ENCODE measurements at regions not wholly inside any gene's neighbourhood (a gene's known extent, or its start where the extent isn't known, plus 50 kb on each side); places are given as distances from the start of the nearest gene placed in this dataset.

GRCh38 chr9:81264516-81264915 is 424.8 kb downstream of the TLE1 start:
- TF ChIP-seq CTCF (IDR thresholded peaks at IDR 0.05; ENCODE audit: extremely low read depth, missing control alignments) = no peak
- no peak for DNase-seq (ENCODE audit: low spot score)

- DNase-seq (ENCODE audit: low spot score) = no peak
- TF ChIP-seq CTCF (IDR thresholded peaks at IDR 0.05; ENCODE audit: extremely low read depth, missing control alignments) = no peak
Measured at GRCh38 chr9:81259896-81260295, 429.5 kb downstream of the TLE1 start.

- no peak for DNase-seq (ENCODE audit: low spot score)
- no peak for TF ChIP-seq CTCF (IDR thresholded peaks at IDR 0.05; ENCODE audit: extremely low read depth, missing control alignments)
Measured at GRCh38 chr9:81256368-81256767, 433.0 kb downstream of the TLE1 start.

GRCh38 chr9:81250606-81251005 is 438.7 kb downstream of the TLE1 start:
- no peak for TF ChIP-seq CTCF (IDR thresholded peaks at IDR 0.05; ENCODE audit: extremely low read depth, missing control alignments)

GRCh38 chr9:81250041-81250440 is 439.3 kb downstream of the TLE1 start:
- no peak for DNase-seq (ENCODE audit: low spot score)
- TF ChIP-seq CTCF (IDR thresholded peaks at IDR 0.05; ENCODE audit: extremely low read depth, missing control alignments) = no peak

More at GRCh38 chr9:81250606-81251005, 438.7 kb downstream of the TLE1 start:
- no peak for DNase-seq (ENCODE audit: low spot score)

GRCh38 chr9:81245254-81245956 is 443.9 kb downstream of the TLE1 start:
- TF ChIP-seq CTCF (IDR thresholded peaks at IDR 0.05; ENCODE audit: extremely low read depth, missing control alignments) = no peak
- no peak for DNase-seq (ENCODE audit: low spot score)

- TF ChIP-seq CTCF (IDR thresholded peaks at IDR 0.05; ENCODE audit: extremely low read depth, missing control alignments) = no peak
Measured at GRCh38 chr9:81244631-81245030, 444.7 kb downstream of the TLE1 start.

More at GRCh38 chr9:81244631-81245030, 444.7 kb downstream of the TLE1 start:
- DNase-seq (ENCODE audit: low spot score) = no peak
